Endothelial cell of umbilical vein (primary cell): ENCODE measurements at regions not wholly inside any gene's neighbourhood (a gene's known extent, or its start where the extent isn't known, plus 50 kb on each side); places are given as distances from the start of the nearest gene placed in this dataset.

ENCODE experiments used
- BruUV-seq: library from RNA; stranded (reverse); fragments of 400-500 nt; replicated peaks from 2 replicates; lab custom pipeline; 2021; lab: Mats Ljungman, UMichigan
- CTCF ChIA-PET: fragments of 300-600, 350-600 bp; sonication (Branson Sonifier 250); formaldehyde crosslinking; loops from one replicate; lab custom pipeline; 2021; ENCODE audit warnings: antibody characterized with exemption, inconsistent platforms; lab: Charles Lee
- POLR2A ChIA-PET: fragments of 300-600, 350-600 bp; sonication (Branson Sonifier 250); formaldehyde crosslinking; loops from one replicate; lab custom pipeline; 2021; ENCODE audit warnings: antibody characterized with exemption, inconsistent platforms; lab: Charles Lee
- DNase-seq: peaks from one replicate; pipeline ENCODE4 v3.0.0-alpha.2; 2011; ENCODE audit warnings: low read depth, low spot score
- FAIRE-seq: peaks from 2 replicates; lab custom pipeline; 2011; peaks lifted over from hg19 to GRCh38; lab: Jason Lieb, UNC
- H2AFZ ChIP-seq: 2 replicates; pipeline ENCODE4 v1.6.0; 2012; ENCODE audit warnings: low read depth, low read length, control low read depth, inconsistent platforms
- H3K27ac ChIP-seq: 2 replicates; pipeline ENCODE4 v1.5.1; 2011; ENCODE audit warnings: low read depth, mild to moderate bottlenecking, control low read depth, low read length, moderate library complexity; ENCODE audit not compliant: insufficient read depth
- H3K27me3 ChIP-seq, 2 experiments: 2 replicates each; pipeline versions ENCODE4 v1.6.0 to v1.6.1; 2011; ENCODE audit warnings: low read length in 2 of 2, mixed read lengths in 1 of 2; ENCODE audit not compliant: control insufficient read depth in 2 of 2, insufficient read depth in 2 of 2
- H3K36me3 ChIP-seq, 2 experiments: 2 replicates in 1 of 2; 3 replicates in 1 of 2; pipeline ENCODE4 v1.5.1; 2011; ENCODE audit warnings: low read length in 2 of 2, mild to moderate bottlenecking in 1 of 2, moderate library complexity in 1 of 2; ENCODE audit not compliant: control insufficient read depth in 2 of 2, insufficient read depth in 2 of 2; ENCODE audit errors: extremely low read depth in 1 of 2
- H3K4me1 ChIP-seq: 3 replicates; pipeline ENCODE4 v1.5.1; 2011; ENCODE audit warnings: mild to moderate bottlenecking, low read length; ENCODE audit not compliant: control insufficient read depth, insufficient read depth; ENCODE audit errors: extremely low read depth
- H3K4me2 ChIP-seq: 2 replicates; pipeline ENCODE4 v1.6.1; 2011; ENCODE audit warnings: low read length, control low read depth, mixed read lengths; ENCODE audit not compliant: insufficient read depth
- H3K4me3 ChIP-seq, 3 experiments: fragments of 200-600 bp in 1 of 3; sonication (generic), shearing (Covaris generic) in 1 of 3; replicated peaks in 1 of 3; 2 replicates each; pipeline ENCODE4 v1.5.1; 2011 to 2016; ENCODE audit warnings: control low read depth in 3 of 3, low read length in 3 of 3, mild to moderate bottlenecking in 2 of 3, inconsistent platforms in 1 of 3, low read depth in 1 of 3, moderate library complexity in 1 of 3; ENCODE audit not compliant: insufficient read depth in 1 of 3
- H3K79me2 ChIP-seq: 2 replicates; pipeline ENCODE4 v1.6.0; 2012; ENCODE audit warnings: low read length, inconsistent platforms; ENCODE audit not compliant: control insufficient read depth, insufficient read depth
- H3K9ac ChIP-seq: replicated peaks from 2 replicates; pipeline ENCODE3; 2011; ENCODE audit warnings: low read length, control low read depth; ENCODE audit not compliant: insufficient read depth; ENCODE audit errors: extremely low read depth
- H3K9me1 ChIP-seq: replicated peaks from 3 replicates; pipeline ENCODE4 v1.6.0; 2011; ENCODE audit warnings: mild to moderate bottlenecking, low read length; ENCODE audit not compliant: control insufficient read depth, insufficient read depth; ENCODE audit errors: extremely low read depth
- H3K9me3 ChIP-seq: replicated peaks from 2 replicates; pipeline ENCODE4 v1.5.1; 2012; ENCODE audit warnings: low read length, inconsistent platforms; ENCODE audit not compliant: control insufficient read depth, insufficient read depth
- H4K20me1 ChIP-seq: replicated peaks from 2 replicates; pipeline ENCODE3; 2011; ENCODE audit warnings: mild to moderate bottlenecking, low read length; ENCODE audit not compliant: control insufficient read depth, insufficient read depth; ENCODE audit errors: extremely low read depth
- CTCF ChIP-seq, 2 donors: IDR thresholded peaks; 1 replicate in 1 of 2; 2 replicates in 1 of 2; pipeline ENCODE4 v1.5.1; 2011; ENCODE audit warnings: low read length in 2 of 2, mild to moderate bottlenecking in 2 of 2, moderate library complexity in 2 of 2, control low read depth in 1 of 2, inconsistent platforms in 1 of 2, low read depth in 1 of 2; ENCODE audit not compliant: insufficient read depth in 1 of 2; ENCODE audit errors: extremely low read depth in 1 of 2
- EZH2 ChIP-seq: IDR thresholded peaks from 2 replicates; pipeline ENCODE4 v1.6.1; 2012; ENCODE audit warnings: borderline replicate concordance, low read depth, mild to moderate bottlenecking, moderate library complexity, low read length, inconsistent platforms; ENCODE audit not compliant: severe bottlenecking
- FOS ChIP-seq: IDR thresholded peaks from 2 replicates; pipeline ENCODE4 v1.6.1; 2011; ENCODE audit warnings: mild to moderate bottlenecking, low read length, moderate library complexity, borderline replicate concordance; ENCODE audit not compliant: insufficient read depth
- GATA2 ChIP-seq: IDR thresholded peaks from 2 replicates; pipeline ENCODE4 v1.7.0; 2011; ENCODE audit warnings: low read depth, mild to moderate bottlenecking, moderate library complexity, mixed read lengths, low read length; ENCODE audit not compliant: insufficient read length, insufficient read depth
- JUN ChIP-seq: IDR thresholded peaks from 2 replicates; pipeline ENCODE4 v1.6.1; 2011; ENCODE audit warnings: borderline replicate concordance, low read depth; ENCODE audit not compliant: insufficient read length, insufficient read depth
- MYC ChIP-seq: IDR thresholded peaks from one replicate; pipeline ENCODE4 v1.6.1; 2011; ENCODE audit warnings: mild to moderate bottlenecking, low read depth, low read length
- POLR2A ChIP-seq: IDR thresholded peaks from 2 replicates; pipeline ENCODE4 v1.6.1; 2012; ENCODE audit warnings: low read depth, mild to moderate bottlenecking, control low read depth, low read length
- POLR2AphosphoS5 ChIP-seq: IDR thresholded peaks from 2 replicates; pipeline ENCODE4 v1.6.1; 2012; ENCODE audit warnings: low read depth, mild to moderate bottlenecking, control low read depth, low read length, moderate library complexity; ENCODE audit not compliant: insufficient read depth
- dilution Hi-C: fragments of 300-500 bp; cut with MboI; formaldehyde crosslinking; loops from one replicate; pipeline ENCODE4 v1.15.0; 2019; ENCODE audit warnings: low sequenced_read_pairs; ENCODE audit not compliant: extremely low pct_ligation_motif_present
- intact Hi-C: fragments of 100-400 bp; cut with micrococcal nuclease; formaldehyde crosslinking; loops from one replicate; pipeline ENCODE4 v1.10.0; 2022
- TF ChIP-seq, protein P1 (sequence below): IDR thresholded peaks from 2 replicates; pipeline ENCODE4 v1.6.1; 2011; ENCODE audit not compliant: insufficient read depth, insufficient read length

DNA sequence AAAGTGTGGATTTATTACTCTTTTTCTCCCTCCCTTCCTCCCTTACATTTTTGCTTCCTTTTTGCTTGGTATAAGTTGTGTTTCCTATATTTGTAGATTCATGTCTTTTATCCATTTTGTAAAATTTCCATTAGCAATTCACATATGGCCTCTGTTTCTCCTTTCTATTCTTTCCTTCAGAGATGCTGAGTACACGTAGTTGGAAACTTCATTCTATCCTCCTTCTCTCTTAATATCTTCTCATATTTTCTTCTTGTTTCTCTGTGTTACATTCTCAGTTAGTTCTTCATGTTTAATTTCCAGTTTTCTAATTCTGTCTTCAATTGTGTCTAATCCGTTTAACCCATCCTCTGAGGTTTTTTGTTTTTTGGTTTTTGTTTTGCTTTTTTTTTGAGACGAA lies 188.9 kb downstream of the ZIC5 start:
- Histone ChIP-seq H3K27me3 (no peaks in the 10 kb centered on the region), H4K20me1 (no peaks in the 10 kb centered on the region), H3K4me2 (no peak overlapping the region), H3K36me3 (no peaks in the 10 kb centered on the region), H3K79me2 (no peaks in the 10 kb centered on the region), H3K4me3 (no peak overlapping the region), H3K9me3 (no peaks in the 10 kb centered on the region), H3K27ac (no peak overlapping the region), H3K9ac (no peak overlapping the region), H3K9me1 (no peaks in the 10 kb centered on the region), H3K4me1 (no peaks in the 10 kb centered on the region), H2AFZ (no peak overlapping the region)
- CTCF ChIA-PET: no interaction called here
- DNase-seq: no peak
- dilution Hi-C loops: no loop called here
- BruUV-seq: no TSS peak
- POLR2A ChIA-PET: no interaction called here
- no peak for FAIRE-seq
- TF ChIP-seq FOS: no peak
- TF ChIP-seq, protein P1, sequence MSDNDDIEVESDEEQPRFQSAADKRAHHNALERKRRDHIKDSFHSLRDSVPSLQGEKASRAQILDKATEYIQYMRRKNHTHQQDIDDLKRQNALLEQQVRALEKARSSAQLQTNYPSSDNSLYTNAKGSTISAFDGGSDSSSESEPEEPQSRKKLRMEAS: no peak
- no peak for TF ChIP-seq GATA2
- TF ChIP-seq EZH2: no peak
- TF ChIP-seq POLR2AphosphoS5: no peak
- no peak for TF ChIP-seq JUN
- no peak for TF ChIP-seq CTCF (IDR thresholded peaks at IDR 0.05; ENCODE audit: extremely low read depth in 1 of 2, insufficient read depth in 1 of 2, low read depth in 1 of 2, low read length in 2 of 2)
- no peak for TF ChIP-seq MYC
- TF ChIP-seq POLR2A: no peak
- intact Hi-C loops: no loop called here
